NCI-H2107 treated with DMSO at 0.1 percent for 48 hours (cell line): ENCODE measurements at regions not wholly inside any gene's neighbourhood (a gene's known extent, or its start where the extent isn't known, plus 50 kb on each side); places are given as distances from the start of the nearest gene placed in this dataset.
"Not testable (repeated sequence)": the region's sequence is repeated elsewhere in the genome, so short reads cannot be mapped to it uniquely, and the experiment has no call there.

Experiments used
- DNase-seq: peaks from one replicate; lab custom pipeline; 2025; ENCODE audit not compliant: unreplicated experiment; lab: John Stamatoyannopoulos, UW

- DNase-seq = no peak
Observed at GRCh38 chr7:35968140-35968940, 167.5 kb downstream of the SEPTIN7 start.

GRCh38 chr7:35969066-35969465, 168.2 kb downstream of the SEPTIN7 start:
- DNase-seq = no peak

- DNase-seq = no peak
Observed at GRCh38 chr7:35970458-35970857, 169.6 kb downstream of the SEPTIN7 start.

GRCh38 chr7:35971133-35971891, 170.5 kb downstream of the SEPTIN7 start:
- no peak for DNase-seq

GRCh38 chr7:35975851-35976454, 175.1 kb downstream of the SEPTIN7 start:
- peak; percentile 82 for DNase-seq

GRCh38 chr7:35978816-35979640, 174.0 kb upstream of the EEPD1 start:
- DNase-seq = not testable (repeated sequence)

- DNase-seq = no peak
Observed at GRCh38 chr7:35982600-35982999, 170.5 kb upstream of the EEPD1 start.

GRCh38 chr7:35983626-35984025, 169.4 kb upstream of the EEPD1 start:
- DNase-seq = no peak

GRCh38 chr7:35985126-35985754, 167.8 kb upstream of the EEPD1 start:
- peak; percentile 65 for DNase-seq

- no peak for DNase-seq
Observed at GRCh38 chr7:35987016-35987415, 166.0 kb upstream of the EEPD1 start.

- DNase-seq = no peak
Observed at GRCh38 chr7:35988105-35988504, 164.9 kb upstream of the EEPD1 start.

- no peak for DNase-seq
Observed at GRCh38 chr7:35988818-35989217, 164.2 kb upstream of the EEPD1 start.

- DNase-seq = no peak
Observed at GRCh38 chr7:35991511-35992232, 161.4 kb upstream of the EEPD1 start.

GRCh38 chr7:35992436-35992835, 160.6 kb upstream of the EEPD1 start:
- DNase-seq = no peak

- DNase-seq = no peak
Observed at GRCh38 chr7:35993113-35993512, 159.9 kb upstream of the EEPD1 start.

- no peak for DNase-seq
Observed at GRCh38 chr7:35993676-35994606, 159.1 kb upstream of the EEPD1 start.

GRCh38 chr7:35995334-35995733, 157.7 kb upstream of the EEPD1 start:
- no peak for DNase-seq

GRCh38 chr7:35998481-35998880, 154.6 kb upstream of the EEPD1 start:
- DNase-seq = no peak

- DNase-seq = no peak
Observed at GRCh38 chr7:36001546-36001945, 151.5 kb upstream of the EEPD1 start.
